Prostate gland (tissue), 2 donors: ENCODE measurements at regions not wholly inside any gene's neighbourhood (a gene's known extent, or its start where the extent isn't known, plus 50 kb on each side); places are given as distances from the start of the nearest gene placed in this dataset.

Experiments used
- CTCF ChIP-seq, 4 experiments: fragments of 200-600 bp in 2 of 4; fragments of 450-650 bp in 2 of 4; sonication (generic) in 2 of 4; IDR thresholded peaks; 1 replicate in 3 of 4; 2 replicates in 1 of 4; pipeline ENCODE4 v1.5.1; 2016 to 2019; ENCODE audit warnings: antibody characterized with exemption in 4 of 4, mild to moderate bottlenecking in 2 of 4, moderate library complexity in 2 of 4
- POLR2A ChIP-seq: fragments of 450-650 bp; IDR thresholded peaks from one replicate; pipeline ENCODE4 v1.6.1; 2016; ENCODE audit warnings: antibody characterized with exemption, mild to moderate bottlenecking

DNA sequence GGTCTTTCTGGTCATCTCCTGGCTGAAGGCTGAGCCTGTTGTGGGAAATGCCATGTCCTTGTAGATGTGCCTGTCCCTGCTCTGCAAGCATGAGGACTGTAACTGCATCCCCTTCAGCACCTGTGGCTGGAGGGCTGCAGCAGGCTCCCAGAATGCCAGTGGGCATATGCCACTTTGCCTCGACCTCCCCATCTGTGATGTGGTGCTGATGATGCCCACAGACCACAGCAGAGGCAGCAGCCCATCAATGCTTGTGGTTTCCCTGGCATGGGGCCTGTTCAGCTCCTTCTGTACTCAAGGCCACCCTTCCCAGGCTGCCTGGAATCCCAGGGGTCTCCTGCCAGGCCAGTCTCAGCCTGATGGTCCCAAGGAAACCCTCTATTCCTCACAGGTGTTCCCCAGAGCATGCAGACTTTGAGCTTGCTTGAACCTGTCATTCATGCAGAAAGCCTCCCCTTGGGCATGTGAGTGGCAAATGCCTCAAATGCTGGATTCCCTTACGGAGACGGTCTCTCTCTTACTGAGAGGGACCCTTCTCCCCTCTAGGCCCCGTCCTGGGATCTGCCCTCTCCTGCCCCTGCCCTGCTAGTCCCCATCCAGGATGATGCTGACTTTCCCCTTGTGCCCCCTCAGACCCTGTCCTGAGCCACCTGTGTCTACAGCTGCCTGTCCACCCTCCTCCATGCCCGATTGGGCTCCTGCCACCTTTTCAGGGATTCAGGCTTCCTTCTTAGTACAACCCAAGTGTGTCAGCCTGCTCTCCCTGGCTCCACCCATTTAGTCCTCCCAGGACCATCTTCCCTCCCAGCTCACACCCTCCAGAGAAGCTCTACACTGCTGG lies 50.9 kb upstream of the ANTXRL start:
- no peak for TF ChIP-seq CTCF (IDR thresholded peaks at IDR 0.05)
- no peak for TF ChIP-seq POLR2A
